GM23338 (cell line): ENCODE measurements at regions not wholly inside any gene's neighbourhood (a gene's known extent, or its start where the extent isn't known, plus 50 kb on each side); places are given as distances from the start of the nearest gene placed in this dataset.

Experiments
- ATAC-seq: fragments of 200-7000 bp; cut with Tn5 transposase; 3 replicates; pipeline ENCODE4 v1.9.1; 2020
- DNase-seq: peaks from one replicate; pipeline ENCODE4 v3.0.0-alpha.2; 2015; ENCODE audit warnings: low spot score
- H2AFZ ChIP-seq: fragments of 200-600 bp; sonication (generic); 2 replicates; pipeline ENCODE4 v1.8.0; 2016; ENCODE audit warnings: antibody characterized with exemption, mild to moderate bottlenecking, moderate library complexity
- H3F3A ChIP-seq: fragments of 200-600 bp; sonication (generic); replicated peaks from 2 replicates; pipeline ENCODE4 v1.8.0; 2017; ENCODE audit warnings: antibody characterized with exemption, mixed run types, low read depth
- H3K27ac ChIP-seq: fragments of 200-600 bp; sonication (generic); 2 replicates; pipeline ENCODE4 v1.6.1; 2016; ENCODE audit warnings: low read depth
- H3K27me3 ChIP-seq: fragments of 200-600 bp; sonication (generic); 2 replicates; pipeline ENCODE4 v1.8.0; 2016; ENCODE audit warnings: mild to moderate bottlenecking, mixed run types, moderate library complexity; ENCODE audit not compliant: insufficient read depth
- H3K36me3 ChIP-seq: fragments of 200-600 bp; sonication (generic); 2 replicates; pipeline ENCODE4 v1.8.0; 2016; ENCODE audit warnings: mild to moderate bottlenecking; ENCODE audit not compliant: insufficient read depth
- H3K4me1 ChIP-seq: fragments of 200-600 bp; sonication (generic); 2 replicates; pipeline ENCODE4 v1.8.0; 2016; ENCODE audit warnings: mild to moderate bottlenecking, moderate library complexity; ENCODE audit not compliant: insufficient read depth
- H3K4me2 ChIP-seq: fragments of 200-600 bp; sonication (generic); 2 replicates; pipeline ENCODE4 v1.7.1; 2017; ENCODE audit warnings: mixed run types
- H3K4me3 ChIP-seq: fragments of 200-600 bp; sonication (generic); 2 replicates; pipeline ENCODE4 v1.6.1; 2016; ENCODE audit warnings: mixed run types
- H3K79me2 ChIP-seq: fragments of 200-600 bp; sonication (generic); replicated peaks from 2 replicates; pipeline ENCODE4 v1.8.0; 2017; ENCODE audit warnings: mild to moderate bottlenecking; ENCODE audit not compliant: insufficient read depth
- H3K9me2 ChIP-seq: fragments of 200-600 bp; sonication (generic); 2 replicates; pipeline ENCODE4 v1.8.0; 2017; ENCODE audit not compliant: insufficient read depth
- H4K20me1 ChIP-seq: fragments of 200-600 bp; sonication (generic); replicated peaks from 2 replicates; pipeline ENCODE4 v1.8.0; 2017; ENCODE audit warnings: mild to moderate bottlenecking; ENCODE audit not compliant: insufficient read depth
- H3K27ac Mint-ChIP-seq: 2 replicates; pipeline ENCODE4 v1.8.0; 2020; ENCODE audit warnings: inconsistent platforms, mild to moderate bottlenecking, moderate library complexity, mixed read lengths
- H3K27me3 Mint-ChIP-seq: 3 replicates; pipeline ENCODE4 v1.8.0; 2022; ENCODE audit warnings: low read depth, mild to moderate bottlenecking, moderate library complexity, mixed read lengths, inconsistent platforms; ENCODE audit not compliant: insufficient read depth, poor library complexity
- H3K36me3 Mint-ChIP-seq: 3 replicates; pipeline ENCODE4 v1.8.0; 2021; ENCODE audit warnings: low read depth, mild to moderate bottlenecking, inconsistent platforms, moderate library complexity, mixed read lengths
- H3K4me1 Mint-ChIP-seq: 3 replicates; pipeline ENCODE4 v1.8.0; 2020; ENCODE audit warnings: mild to moderate bottlenecking, inconsistent platforms, mixed read lengths
- H3K4me3 Mint-ChIP-seq: 3 replicates; pipeline ENCODE4 v1.8.0; 2021; ENCODE audit warnings: moderate library complexity, mild to moderate bottlenecking, inconsistent platforms, mixed read lengths
- H3K9me3 Mint-ChIP-seq: 3 replicates; pipeline ENCODE4 v1.8.0; 2020; ENCODE audit warnings: moderate library complexity, mild to moderate bottlenecking, inconsistent platforms, mixed read lengths
- CREB1 ChIP-seq: fragments of 250-450 bp; sonication (Bioruptor Pico); IDR thresholded peaks from 2 replicates; pipeline ENCODE4 v1.5.0; 2020; ENCODE audit warnings: low read depth, mild to moderate bottlenecking, moderate library complexity
- CTCF ChIP-seq, 2 experiments: fragments of 200-600 bp in 1 of 2; sonication (generic) in 1 of 2; conservative IDR thresholded peaks; 2 replicates each; pipeline versions ENCODE4 v1.5.1 to v1.6.1; 2016 to 2017; ENCODE audit warnings: antibody characterized with exemption in 2 of 2, low read depth in 2 of 2, mild to moderate bottlenecking in 2 of 2, moderate library complexity in 1 of 2
- ETS1 ChIP-seq: IDR thresholded peaks from 2 replicates; pipeline ENCODE4 v1.6.1; 2016; ENCODE audit warnings: antibody characterized with exemption
- EZH2 ChIP-seq: fragments of 200-600 bp; sonication (generic); IDR thresholded peaks from one replicate; pipeline ENCODE4 v1.8.0; 2017; ENCODE audit warnings: antibody characterized with exemption, mild to moderate bottlenecking, low read depth; ENCODE audit not compliant: unreplicated experiment
- EZH2phosphoT487 ChIP-seq: fragments of 200-600 bp; sonication (generic); IDR thresholded peaks from one replicate; pipeline ENCODE4 v1.8.1; 2018; ENCODE audit warnings: antibody characterized with exemption; ENCODE audit not compliant: unreplicated experiment
- JUNB ChIP-seq: IDR thresholded peaks from one replicate; pipeline ENCODE4 v1.6.1; 2016; ENCODE audit warnings: antibody characterized with exemption; ENCODE audit not compliant: unreplicated experiment
- NANOG ChIP-seq: IDR thresholded peaks from 2 replicates; pipeline ENCODE4 v1.6.1; 2016; ENCODE audit warnings: antibody characterized with exemption, borderline replicate concordance
- POLR2AphosphoS5 ChIP-seq: IDR thresholded peaks from 2 replicates; pipeline ENCODE4 v1.6.1; 2016; ENCODE audit warnings: antibody characterized with exemption, low read depth
- REST ChIP-seq: IDR thresholded peaks from one replicate; pipeline ENCODE4 v1.6.1; 2018; ENCODE audit warnings: antibody characterized with exemption; ENCODE audit not compliant: unreplicated experiment
- STAT1 ChIP-seq: IDR thresholded peaks from one replicate; pipeline ENCODE4 v1.6.1; 2016; ENCODE audit warnings: antibody characterized with exemption; ENCODE audit not compliant: unreplicated experiment
- ZNF114 ChIP-seq: fragments of 250-450 bp; sonication (Bioruptor Pico); IDR thresholded peaks from 2 replicates; pipeline ENCODE4 v1.5.0; 2020; ENCODE audit warnings: mild to moderate bottlenecking, moderate library complexity
- ZNF331 ChIP-seq: fragments of 250-450 bp; sonication (Bioruptor Pico); IDR thresholded peaks from 2 replicates; pipeline ENCODE4 v1.5.0; 2020; ENCODE audit warnings: low read depth, mild to moderate bottlenecking, moderate library complexity
- ZNF462 ChIP-seq: fragments of 250-450 bp; sonication (Bioruptor Pico); IDR thresholded peaks from 2 replicates; pipeline ENCODE4 v1.5.0; 2020; ENCODE audit warnings: mild to moderate bottlenecking, moderate library complexity

- no peak for TF ChIP-seq ETS1
- TF ChIP-seq ZNF114 (CRISPR knock-in tag) = no peak
- TF ChIP-seq NANOG = no peak
- no peak for TF ChIP-seq REST
- no peak for TF ChIP-seq ZNF331
- no peak for TF ChIP-seq EZH2phosphoT487
- TF ChIP-seq STAT1 = no peak
- TF ChIP-seq CTCF (conservative IDR thresholded peaks at IDR 0.05; ENCODE audit: low read depth in 2 of 2) = no peak
- no peak for TF ChIP-seq JUNB
- TF ChIP-seq ZNF462 (CRISPR knock-in tag) = no peak
- TF ChIP-seq CREB1 = no peak
- TF ChIP-seq EZH2 = no peak
- no peak for TF ChIP-seq POLR2AphosphoS5
- no peaks in the 10 kb centered on the region for H3F3A ChIP-seq
- no peaks in the 10 kb centered on the region for H3K36me3 Mint-ChIP-seq
- H3K27me3 ChIP-seq = no peaks in the 10 kb centered on the region
- no peaks in the 10 kb centered on the region for H3K36me3 ChIP-seq
- no peaks in the 10 kb centered on the region; the same call in 1 of the 2 replicates for H3K9me2 ChIP-seq
- DNase-seq (no peak), ATAC-seq (no peak)
- no peak overlapping the region for H3K27ac ChIP-seq
- H3K27ac Mint-ChIP-seq = no peak overlapping the region
- no peak overlapping the region for H3K4me3 Mint-ChIP-seq
- no peak overlapping the region for H3K4me2 ChIP-seq
- H3K4me3 ChIP-seq = no peak overlapping the region
- peaks cover 9% of the 10 kb centered on the region for H3K4me1 ChIP-seq
- H3K9me3 Mint-ChIP-seq = no peaks in the 10 kb centered on the region
- no peaks in the 10 kb centered on the region for H4K20me1 ChIP-seq
- H3K4me1 Mint-ChIP-seq = peaks cover 9% of the 10 kb centered on the region; the same call in 2 of the 3 replicates
- H2AFZ ChIP-seq = no peak overlapping the region
- H3K79me2 ChIP-seq = no peaks in the 10 kb centered on the region
- H3K27me3 Mint-ChIP-seq = no peaks in the 10 kb centered on the region
Observed at GRCh38 chr11:130816546-130817329, 99.5 kb downstream of the SNX19 start.
